NCI-H1105 treated with DMSO at 0.1 percent for 48 hours (cell line): ENCODE measurements at regions not wholly inside any gene's neighbourhood (a gene's known extent, or its start where the extent isn't known, plus 50 kb on each side); places are given as distances from the start of the nearest gene placed in this dataset.
"Not testable (repeated sequence)": the region's sequence is repeated elsewhere in the genome, so short reads cannot be mapped to it uniquely, and the experiment has no call there.

Source experiments
- DNase-seq: peaks from one replicate; lab custom pipeline; 2025; lab: John Stamatoyannopoulos, UW

GRCh38 chr6:78807655-78808355, 59.5 kb upstream of the IRAK1BP1 start:
- not testable (repeated sequence) for DNase-seq

DNA sequence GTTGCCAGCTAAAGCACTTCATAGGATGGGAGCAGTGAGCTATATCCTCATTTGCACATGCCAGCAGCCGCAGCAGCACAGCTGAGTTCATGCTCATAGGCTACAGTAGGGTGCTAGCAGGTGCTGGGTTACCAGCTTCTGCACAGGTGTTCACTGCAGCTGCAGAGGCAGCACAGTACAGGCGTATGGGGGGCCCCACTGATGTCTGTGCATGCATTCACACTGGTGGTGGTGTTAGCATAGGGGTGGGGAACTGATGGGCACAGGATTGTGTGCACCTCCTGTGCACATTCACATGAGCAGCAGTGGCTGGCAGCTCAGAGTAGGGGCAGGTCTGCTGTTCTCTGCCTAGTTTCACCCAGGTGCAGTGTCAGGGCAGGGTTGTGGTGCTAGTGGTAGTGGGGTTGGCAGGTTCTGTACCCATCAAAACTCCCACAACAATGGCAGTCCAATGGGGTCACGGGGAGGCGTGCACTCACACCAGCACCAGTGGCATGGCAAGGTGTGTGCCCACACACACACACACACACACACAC, 58.9 kb upstream of the IRAK1BP1 start:
- DNase-seq, result no peak

DNA sequence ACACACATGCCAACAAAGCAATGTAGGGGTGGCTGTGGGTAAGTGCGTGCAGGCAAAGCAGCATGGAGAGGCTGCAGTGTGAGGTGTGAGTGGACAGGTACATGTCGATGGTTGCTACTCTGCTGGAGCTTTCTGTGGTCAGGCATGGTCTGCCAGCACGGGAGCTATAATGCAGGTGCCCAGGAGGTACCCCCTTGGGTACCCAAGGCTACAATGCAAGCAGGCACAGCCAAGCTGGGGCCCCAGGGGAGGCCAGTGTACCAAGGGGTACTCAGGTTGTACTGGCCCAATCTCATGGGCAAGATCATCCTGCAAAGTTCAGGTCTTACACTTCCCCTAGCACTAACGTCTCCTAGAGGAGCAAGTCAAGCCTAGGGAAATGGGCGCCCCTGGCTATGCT, 58.4 kb upstream of the IRAK1BP1 start:
- no peak for DNase-seq

- DNase-seq, result peak; percentile 56
Observed at GRCh38 chr6:78810146-78810545, 57.2 kb upstream of the IRAK1BP1 start.

- DNase-seq, result no peak
Observed at GRCh38 chr6:78810698-78811097, 56.7 kb upstream of the IRAK1BP1 start.
